Esophagus muscularis mucosa (tissue), 4 donors: ENCODE measurements at regions not wholly inside any gene's neighbourhood (a gene's known extent, or its start where the extent isn't known, plus 50 kb on each side); places are given as distances from the start of the nearest gene placed in this dataset.

ENCODE experiments used
- DNase-seq: peaks from one replicate; pipeline ENCODE4 v3.0.0-alpha.2; 2017; ENCODE audit errors: extremely low spot score
- H3K27ac ChIP-seq, 4 donors: fragments of 200-600 bp; sonication (generic); replicated peaks in 1 of 4; 1 replicate in 3 of 4; 2 replicates in 1 of 4; pipeline ENCODE4 v1.5.1; 2016 to 2019; ENCODE audit warnings: mild to moderate bottlenecking in 1 of 4
- H3K27me3 ChIP-seq, 4 donors: fragments of 200-600 bp; sonication (generic); one replicate each; pipeline versions ENCODE4 v1.5.1 to v1.6.0; 2016 to 2019
- H3K36me3 ChIP-seq, 4 donors: fragments of 200-600 bp; sonication (generic); one replicate each; pipeline ENCODE4 v1.5.1; 2016 to 2019
- H3K4me1 ChIP-seq, 4 donors: fragments of 200-600 bp; sonication (generic); one replicate each; pipeline ENCODE4 v1.5.1; 2016 to 2019
- H3K4me3 ChIP-seq, 4 donors: fragments of 200-600 bp; sonication (generic); 1 replicate in 2 of 4; 2 replicates in 2 of 4; pipeline ENCODE4 v1.5.1; 2016 to 2019; ENCODE audit warnings: mild to moderate bottlenecking in 4 of 4, moderate library complexity in 1 of 4
- H3K9me3 ChIP-seq, 4 donors: fragments of 200-600 bp; sonication (generic); 1 replicate in 3 of 4; 2 replicates in 1 of 4; pipeline ENCODE4 v1.5.1; 2016 to 2019
- CTCF ChIP-seq, 3 experiments: fragments of 200-600 bp in 2 of 3; fragments of 450-650 bp in 1 of 3; sonication (generic) in 2 of 3; IDR thresholded peaks; one replicate each; pipeline ENCODE4 v1.5.1; 2017 to 2019; ENCODE audit warnings: antibody characterized with exemption in 3 of 3, mild to moderate bottlenecking in 2 of 3, moderate library complexity in 1 of 3
- EP300 ChIP-seq: sonication (generic); formaldehyde crosslinking; IDR thresholded peaks from one replicate; pipeline ENCODE4 v1.6.1; 2017; ENCODE audit warnings: antibody characterized with exemption
- POLR2A ChIP-seq: fragments of 450-650 bp; IDR thresholded peaks from one replicate; pipeline ENCODE4 v1.6.1; 2017; ENCODE audit warnings: antibody characterized with exemption, moderate library complexity, mild to moderate bottlenecking, low read depth
- POLR2AphosphoS5 ChIP-seq, 2 donors: sonication (generic); formaldehyde crosslinking; IDR thresholded peaks; one replicate each; pipeline ENCODE4 v1.6.1; 2017; ENCODE audit warnings: antibody characterized with exemption in 2 of 2
- WGBS: methylation state at CpG from one replicate; pipeline ENCODE4 v1.1.5; 2018; 5-methylcytosine and 5-hydroxymethylcytosine counted together
- intact Hi-C: fragments of 100-400 bp; cut with DNase I; formaldehyde crosslinking; loops from one replicate; pipeline ENCODE4 v1.15.1; 2023

- Histone ChIP-seq H3K4me1 (no peaks in the 10 kb centered on the region), H3K4me3 (no peak overlapping the region), H3K27ac (no peak overlapping the region), H3K9me3 (no peaks in the 10 kb centered on the region), H3K27me3 (no peaks in the 10 kb centered on the region), H3K36me3 (no peaks in the 10 kb centered on the region)
- intact Hi-C loops = no loop called here
- DNase-seq = no peak
- 65% methylated on average over 2 of the region's 2 CpGs for WGBS
- TF ChIP-seq POLR2AphosphoS5 (IDR thresholded peaks at IDR 0.05) = no peak
- no peak for TF ChIP-seq CTCF (IDR thresholded peaks at IDR 0.05)
- TF ChIP-seq EP300 = no peak
- no peak for TF ChIP-seq POLR2A
Observed at GRCh38 chr3:27779176-27779575, 57.1 kb upstream of the EOMES start.

GRCh38 chr3:27789420-27789819, 67.3 kb upstream of the EOMES start:
- TF ChIP-seq POLR2AphosphoS5 (IDR thresholded peaks at IDR 0.05) = no peak
- no peak for TF ChIP-seq EP300
- no peak for TF ChIP-seq POLR2A
- TF ChIP-seq CTCF (IDR thresholded peaks at IDR 0.05) = no peak
- Histone ChIP-seq H3K4me1 (no peaks in the 10 kb centered on the region), H3K9me3 (no peaks in the 10 kb centered on the region), H3K27me3 (no peaks in the 10 kb centered on the region), H3K36me3 (no peaks in the 10 kb centered on the region), H3K27ac (no peak overlapping the region), H3K4me3 (no peak overlapping the region)
- intact Hi-C loops = no loop called here
- WGBS = 95% methylated on average over 2 of the region's 2 CpGs
- DNase-seq = no peak

- intact Hi-C loops = no loop called here
- Histone ChIP-seq H3K27me3 (no peaks in the 10 kb centered on the region), H3K9me3 (no peaks in the 10 kb centered on the region), H3K36me3 (no peaks in the 10 kb centered on the region), H3K4me3 (no peak overlapping the region), H3K4me1 (no peaks in the 10 kb centered on the region), H3K27ac (no peak overlapping the region)
- no peak for TF ChIP-seq POLR2AphosphoS5 (IDR thresholded peaks at IDR 0.05)
- TF ChIP-seq EP300 = no peak
- whole genome bisulfite sequencing = 73% methylated on average over 2 of the region's 2 CpGs
- DNase-seq = no peak
Observed at GRCh38 chr3:27791956-27792355, 69.8 kb upstream of the EOMES start.

GRCh38 chr3:27792869-27793268, 70.7 kb upstream of the EOMES start:
- H3K9me3 ChIP-seq = no peaks in the 10 kb centered on the region
- TF ChIP-seq CTCF (IDR thresholded peaks at IDR 0.05) = no peak
- no peak for TF ChIP-seq POLR2A
- TF ChIP-seq POLR2AphosphoS5 (IDR thresholded peaks at IDR 0.05) = no peak
- no peak for TF ChIP-seq EP300
- no peak for DNase-seq
- H3K4me1 ChIP-seq = no peaks in the 10 kb centered on the region
- WGBS = 38% methylated on average over 3 of the region's 3 CpGs
- no peaks in the 10 kb centered on the region for H3K36me3 ChIP-seq
- no peak overlapping the region for H3K4me3 ChIP-seq
- intact Hi-C loops = no loop called here
- no peak overlapping the region for H3K27ac ChIP-seq
- no peaks in the 10 kb centered on the region for H3K27me3 ChIP-seq

GRCh38 chr3:27794211-27794610, 72.1 kb upstream of the EOMES start:
- Histone ChIP-seq H3K9me3 (no peaks in the 10 kb centered on the region), H3K4me3 (no peak overlapping the region), H3K27me3 (no peaks in the 10 kb centered on the region), H3K27ac (no peak overlapping the region), H3K4me1 (no peaks in the 10 kb centered on the region), H3K36me3 (no peaks in the 10 kb centered on the region)
- 82% methylated on average over 4 of the region's 4 CpGs for WGBS
- DNase-seq = no peak
- TF ChIP-seq EP300 (no peak), POLR2AphosphoS5 (IDR thresholded peaks at IDR 0.05) (no peak), CTCF (IDR thresholded peaks at IDR 0.05) (no peak), POLR2A (no peak)
- intact Hi-C loops = no loop called here
